HCT116 (cell line): ENCODE measurements at regions not wholly inside any gene's neighbourhood (a gene's known extent, or its start where the extent isn't known, plus 50 kb on each side); places are given as distances from the start of the nearest gene placed in this dataset.

Experiments used
- ATAC-seq: fragments of 200-7000 bp; cut with Tn5 transposase; 2 replicates; pipeline ENCODE4 v1.9.1; 2020; ENCODE audit warnings: mild to moderate bottlenecking, moderate library complexity
- BruUV-seq: library from RNA; stranded (reverse); fragments of 400-500 nt; replicated peaks from 2 replicates; lab custom pipeline; 2021; lab: Mats Ljungman, UMichigan
- CTCF ChIA-PET: fragments of 300-600 bp; sonication (Branson Sonifier 250); formaldehyde crosslinking; loops from one replicate; lab custom pipeline; 2021; ENCODE audit warnings: antibody characterized with exemption; lab: Charles Lee
- POLR2A ChIA-PET: fragments of 300-600, 350-600 bp; sonication (Branson Sonifier 250); formaldehyde crosslinking; loops from one replicate; lab custom pipeline; 2021; ENCODE audit warnings: antibody characterized with exemption; lab: Charles Lee
- RAD21 ChIA-PET, 2 experiments: fragments of 300-600 bp; sonication (Branson Sonifier 250); formaldehyde crosslinking; loops; one replicate each; lab custom pipeline; 2023; ENCODE audit warnings: low total read pairs in 2 of 2; ENCODE audit not compliant: uncharacterized antibody in 2 of 2, unreplicated experiment in 2 of 2, low non-redundant PET in 1 of 2; lab: Charles Lee
- DNase-seq: peaks from one replicate; pipeline ENCODE4 v3.0.0-alpha.2; 2010; ENCODE audit warnings: low read depth, low spot score
- H2AFZ ChIP-seq: fragments of 200-600 bp; shearing (Covaris generic), sonication (generic); 2 replicates; pipeline ENCODE4 v1.6.1; 2017; ENCODE audit warnings: low read depth, mixed run types, mixed read lengths, antibody characterized with exemption, low read length; ENCODE audit not compliant: poor library complexity, severe bottlenecking
- H3K27ac ChIP-seq: 2 replicates; pipeline ENCODE4 v1.5.1; 2012; ENCODE audit warnings: low read depth, low read length
- H3K27me3 ChIP-seq: fragments of 200-600 bp; sonication (generic); 2 replicates; pipeline ENCODE4 v1.6.1; 2016; ENCODE audit warnings: mixed run types, low read length, mixed read lengths; ENCODE audit not compliant: insufficient read depth
- H3K36me3 ChIP-seq, 2 experiments: fragments of 200-500 bp in 1 of 2; fragments of 200-600 bp in 1 of 2; sonication (Bioruptor generic) in 1 of 2; sonication (generic) in 1 of 2; 2 replicates each; pipeline versions ENCODE4 v1.5.1 to v1.6.1; 2014 to 2016; ENCODE audit warnings: low read length in 2 of 2, inconsistent platforms in 1 of 2, mixed read lengths in 1 of 2, mixed run types in 1 of 2; ENCODE audit not compliant: insufficient read depth in 2 of 2, control insufficient read depth in 1 of 2
- H3K4me1 ChIP-seq, 2 experiments: fragments of 200-600 bp in 1 of 2; sonication (generic) in 1 of 2; 2 replicates each; pipeline versions ENCODE4 v1.5.1 to v1.6.1; 2012 to 2017; ENCODE audit warnings: low read length in 2 of 2, inconsistent platforms in 1 of 2, mild to moderate bottlenecking in 1 of 2, mixed read lengths in 1 of 2, mixed run types in 1 of 2, moderate library complexity in 1 of 2; ENCODE audit not compliant: insufficient read depth in 2 of 2, control insufficient read depth in 1 of 2
- H3K4me2 ChIP-seq: fragments of 200-600 bp; sonication (generic); 2 replicates; pipeline ENCODE4 v1.6.1; 2017; ENCODE audit warnings: mixed run types, low read length, mixed read lengths
- H3K4me3 ChIP-seq, 2 experiments: fragments of 200-600 bp in 1 of 2; sonication (generic) in 1 of 2; replicated peaks in 1 of 2; 2 replicates each; pipeline ENCODE4 v1.5.1; 2011 to 2016; ENCODE audit warnings: low read length in 2 of 2, control low read depth in 1 of 2, low read depth in 1 of 2, mild to moderate bottlenecking in 1 of 2, mixed read lengths in 1 of 2, mixed run types in 1 of 2
- H3K79me2 ChIP-seq: fragments of 200-600 bp; sonication (generic); 2 replicates; pipeline ENCODE4 v1.6.1; 2017; ENCODE audit warnings: mild to moderate bottlenecking, mixed run types, low read length, moderate library complexity, mixed read lengths; ENCODE audit not compliant: insufficient read depth
- H3K9ac ChIP-seq: fragments of 200-600 bp; sonication (generic); 2 replicates; pipeline ENCODE4 v1.6.1; 2016; ENCODE audit warnings: low read length, mixed read lengths
- H3K9me2 ChIP-seq: fragments of 200-600 bp; sonication (generic), shearing (Covaris generic); 2 replicates; pipeline ENCODE4 v1.6.1; 2017; ENCODE audit warnings: mixed run types, mild to moderate bottlenecking, moderate library complexity; ENCODE audit not compliant: insufficient read depth
- H3K9me3 ChIP-seq, 2 experiments: fragments of 200-500 bp in 1 of 2; fragments of 200-600 bp in 1 of 2; sonication (Bioruptor generic) in 1 of 2; sonication (generic) in 1 of 2; 2 replicates each; pipeline ENCODE4 v1.6.1; 2014 to 2017; ENCODE audit warnings: low read length in 2 of 2, mixed read lengths in 2 of 2, inconsistent platforms in 1 of 2, low read depth in 1 of 2, mild to moderate bottlenecking in 1 of 2, mixed run types in 1 of 2, moderate library complexity in 1 of 2; ENCODE audit not compliant: control insufficient read depth in 1 of 2, insufficient read depth in 1 of 2
- H4K20me1 ChIP-seq: fragments of 200-600 bp; sonication (generic), shearing (Covaris generic); 2 replicates; pipeline ENCODE4 v1.6.1; 2017; ENCODE audit warnings: mixed run types, mild to moderate bottlenecking, moderate library complexity; ENCODE audit not compliant: insufficient read depth
- EGR1 ChIP-seq: IDR thresholded peaks from 2 replicates; pipeline ENCODE4 v1.6.1; 2012; ENCODE audit warnings: low read depth
- ELF1 ChIP-seq: IDR thresholded peaks from 2 replicates; pipeline ENCODE4 v1.6.1; 2012; ENCODE audit warnings: low read depth, borderline replicate concordance
- EZH2 ChIP-seq: fragments of 200-600 bp; sonication (generic); IDR thresholded peaks from 2 replicates; pipeline ENCODE4 v1.6.1; 2017; ENCODE audit warnings: antibody characterized with exemption, mixed run types
- FOSL1 ChIP-seq: IDR thresholded peaks from 2 replicates; pipeline ENCODE4 v1.6.1; 2012; ENCODE audit warnings: low read depth
- JUND ChIP-seq: IDR thresholded peaks from 2 replicates; pipeline ENCODE4 v1.6.1; 2012
- POLR2A ChIP-seq: IDR thresholded peaks from 2 replicates; pipeline ENCODE4 v1.7.0; 2011; ENCODE audit warnings: borderline replicate concordance; ENCODE audit not compliant: insufficient read depth, insufficient read length; ENCODE audit errors: extremely low read depth
- POLR2AphosphoS5 ChIP-seq: IDR thresholded peaks from 2 replicates; pipeline ENCODE4 v1.6.1; 2011; ENCODE audit warnings: mild to moderate bottlenecking, low read depth, low read length, moderate library complexity
- SIN3A ChIP-seq: IDR thresholded peaks from 2 replicates; pipeline ENCODE4 v1.6.1; 2012; ENCODE audit warnings: low read depth
- intact Hi-C: fragments of 100-400 bp; cut with micrococcal nuclease; formaldehyde crosslinking; loops from 2 replicates; pipeline ENCODE4 v1.10.0; 2022
- TF ChIP-seq, protein P1 (sequence below): IDR thresholded peaks from 2 replicates; pipeline ENCODE4 v1.6.1; 2012; ENCODE audit warnings: low read depth
- TF ChIP-seq, protein P2 (sequence below), 3 experiments: fragments of 200-600 bp in 1 of 3; sonication (generic) in 1 of 3; IDR thresholded peaks in 2 of 3; conservative IDR thresholded peaks in 1 of 3; 2 replicates each; pipeline ENCODE4 v1.5.1; 2012 to 2017; ENCODE audit warnings: low read depth in 2 of 3, low read length in 2 of 3, antibody characterized with exemption in 1 of 3, borderline replicate concordance in 1 of 3, control low read depth in 1 of 3, mild to moderate bottlenecking in 1 of 3, mixed read lengths in 1 of 3, mixed run types in 1 of 3, moderate library complexity in 1 of 3; ENCODE audit not compliant: insufficient read depth in 1 of 3

DNA sequence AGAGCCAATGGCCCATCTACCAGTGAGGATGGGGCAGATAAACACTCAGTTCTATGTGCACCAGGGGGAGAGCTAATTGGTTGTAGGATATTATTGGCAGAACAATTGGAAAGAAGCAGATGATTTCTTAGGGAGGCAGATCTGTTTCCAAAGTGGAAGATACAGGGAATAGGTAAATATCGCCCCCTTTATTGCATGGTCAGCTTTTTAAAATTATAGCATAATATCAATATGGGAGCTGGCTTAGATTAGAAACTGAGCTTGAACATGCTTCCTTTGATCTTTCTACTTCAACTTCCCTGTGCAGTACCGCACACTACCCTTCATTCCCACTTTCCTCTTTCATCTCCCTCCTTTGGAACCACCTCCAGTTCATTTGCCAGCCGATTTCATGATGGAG lies 64.0 kb upstream of the PLXNA2 start:
- Histone ChIP-seq H3K27ac (no peak overlapping the region), H3K4me2 (no peak overlapping the region), H3K27me3 (peaks cover 10% of the 10 kb centered on the region; the same call in 1 of the 2 replicates), H3K9ac (no peak overlapping the region), H3K4me3 (no peak overlapping the region), H4K20me1 (no peaks in the 10 kb centered on the region), H3K36me3 (no peaks in the 10 kb centered on the region), H3K79me2 (no peaks in the 10 kb centered on the region), H3K9me2 (no peaks in the 10 kb centered on the region), H2AFZ (no peak overlapping the region), H3K9me3 (no peaks in the 10 kb centered on the region), H3K4me1 (no peaks in the 10 kb centered on the region)
- ChIA-PET POLR2A (no interaction called here), CTCF (no interaction called here), RAD21 (no interaction called here)
- no TSS peak for BruUV-seq
- no peak for ATAC-seq
- DNase-seq: no peak
- TF ChIP-seq EGR1: no peak
- no peak for TF ChIP-seq ELF1
- no peak for TF ChIP-seq POLR2A
- no peak for TF ChIP-seq FOSL1
- intact Hi-C loops: no loop called here

DNA sequence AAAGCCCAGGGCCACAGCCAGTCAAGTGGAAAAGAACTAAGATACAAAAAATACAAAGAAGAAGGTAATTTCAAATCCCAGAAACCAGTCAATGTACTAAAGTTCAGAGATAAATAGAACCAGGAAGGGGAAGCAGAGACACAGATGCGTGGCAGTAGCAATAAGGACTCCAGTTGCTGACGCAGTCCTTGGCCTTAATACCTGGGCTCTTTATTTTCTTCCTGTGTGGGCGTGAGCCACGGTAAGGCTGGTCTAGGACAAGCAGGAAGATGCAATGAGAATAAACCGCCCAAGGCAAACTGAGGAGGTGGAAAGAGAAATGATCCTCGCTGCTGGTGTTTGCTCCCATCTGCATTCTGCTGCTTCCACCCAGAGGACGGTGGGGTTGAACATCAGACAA lies 65.6 kb upstream of the PLXNA2 start:
- Histone ChIP-seq H3K4me2 (no peak overlapping the region), H3K27ac (no peak overlapping the region), H4K20me1 (no peaks in the 10 kb centered on the region), H3K9me3 (no peaks in the 10 kb centered on the region), H3K9ac (no peak overlapping the region), H3K4me1 (no peaks in the 10 kb centered on the region), H3K4me3 (no peak overlapping the region), H3K79me2 (no peaks in the 10 kb centered on the region), H3K27me3 (peaks cover 9% of the 10 kb centered on the region; the same call in 1 of the 2 replicates), H3K36me3 (no peaks in the 10 kb centered on the region), H2AFZ (no peak overlapping the region), H3K9me2 (no peaks in the 10 kb centered on the region)
- no peak for ATAC-seq
- ChIA-PET CTCF (no interaction called here), POLR2A (no interaction called here), RAD21 (no interaction called here)
- TF ChIP-seq, protein P1, sequence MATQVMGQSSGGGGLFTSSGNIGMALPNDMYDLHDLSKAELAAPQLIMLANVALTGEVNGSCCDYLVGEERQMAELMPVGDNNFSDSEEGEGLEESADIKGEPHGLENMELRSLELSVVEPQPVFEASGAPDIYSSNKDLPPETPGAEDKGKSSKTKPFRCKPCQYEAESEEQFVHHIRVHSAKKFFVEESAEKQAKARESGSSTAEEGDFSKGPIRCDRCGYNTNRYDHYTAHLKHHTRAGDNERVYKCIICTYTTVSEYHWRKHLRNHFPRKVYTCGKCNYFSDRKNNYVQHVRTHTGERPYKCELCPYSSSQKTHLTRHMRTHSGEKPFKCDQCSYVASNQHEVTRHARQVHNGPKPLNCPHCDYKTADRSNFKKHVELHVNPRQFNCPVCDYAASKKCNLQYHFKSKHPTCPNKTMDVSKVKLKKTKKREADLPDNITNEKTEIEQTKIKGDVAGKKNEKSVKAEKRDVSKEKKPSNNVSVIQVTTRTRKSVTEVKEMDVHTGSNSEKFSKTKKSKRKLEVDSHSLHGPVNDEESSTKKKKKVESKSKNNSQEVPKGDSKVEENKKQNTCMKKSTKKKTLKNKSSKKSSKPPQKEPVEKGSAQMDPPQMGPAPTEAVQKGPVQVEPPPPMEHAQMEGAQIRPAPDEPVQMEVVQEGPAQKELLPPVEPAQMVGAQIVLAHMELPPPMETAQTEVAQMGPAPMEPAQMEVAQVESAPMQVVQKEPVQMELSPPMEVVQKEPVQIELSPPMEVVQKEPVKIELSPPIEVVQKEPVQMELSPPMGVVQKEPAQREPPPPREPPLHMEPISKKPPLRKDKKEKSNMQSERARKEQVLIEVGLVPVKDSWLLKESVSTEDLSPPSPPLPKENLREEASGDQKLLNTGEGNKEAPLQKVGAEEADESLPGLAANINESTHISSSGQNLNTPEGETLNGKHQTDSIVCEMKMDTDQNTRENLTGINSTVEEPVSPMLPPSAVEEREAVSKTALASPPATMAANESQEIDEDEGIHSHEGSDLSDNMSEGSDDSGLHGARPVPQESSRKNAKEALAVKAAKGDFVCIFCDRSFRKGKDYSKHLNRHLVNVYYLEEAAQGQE: no peak
- TF ChIP-seq, protein P2, sequence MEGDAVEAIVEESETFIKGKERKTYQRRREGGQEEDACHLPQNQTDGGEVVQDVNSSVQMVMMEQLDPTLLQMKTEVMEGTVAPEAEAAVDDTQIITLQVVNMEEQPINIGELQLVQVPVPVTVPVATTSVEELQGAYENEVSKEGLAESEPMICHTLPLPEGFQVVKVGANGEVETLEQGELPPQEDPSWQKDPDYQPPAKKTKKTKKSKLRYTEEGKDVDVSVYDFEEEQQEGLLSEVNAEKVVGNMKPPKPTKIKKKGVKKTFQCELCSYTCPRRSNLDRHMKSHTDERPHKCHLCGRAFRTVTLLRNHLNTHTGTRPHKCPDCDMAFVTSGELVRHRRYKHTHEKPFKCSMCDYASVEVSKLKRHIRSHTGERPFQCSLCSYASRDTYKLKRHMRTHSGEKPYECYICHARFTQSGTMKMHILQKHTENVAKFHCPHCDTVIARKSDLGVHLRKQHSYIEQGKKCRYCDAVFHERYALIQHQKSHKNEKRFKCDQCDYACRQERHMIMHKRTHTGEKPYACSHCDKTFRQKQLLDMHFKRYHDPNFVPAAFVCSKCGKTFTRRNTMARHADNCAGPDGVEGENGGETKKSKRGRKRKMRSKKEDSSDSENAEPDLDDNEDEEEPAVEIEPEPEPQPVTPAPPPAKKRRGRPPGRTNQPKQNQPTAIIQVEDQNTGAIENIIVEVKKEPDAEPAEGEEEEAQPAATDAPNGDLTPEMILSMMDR (IDR thresholded peaks at IDR 0.05 in 2 of 3, conservative IDR thresholded peaks at IDR 0.05 in 1 of 3; ENCODE audit: borderline replicate concordance in 1 of 3, insufficient read depth in 1 of 3, low read depth in 2 of 3, low read length in 2 of 3): no peak
- TF ChIP-seq POLR2AphosphoS5 (no peak), EZH2 (no peak), SIN3A (no peak), FOSL1 (no peak), ELF1 (no peak), JUND (no peak)
- intact Hi-C loops: no loop called here
- BruUV-seq: no TSS peak
- no peak for DNase-seq
